IMR-90 (cell line): ENCODE measurements at regions not wholly inside any gene's neighbourhood (a gene's known extent, or its start where the extent isn't known, plus 50 kb on each side); places are given as distances from the start of the nearest gene placed in this dataset.

Experiments
- ATAC-seq: fragments of 200-7000 bp; cut with Tn5 transposase; 2 replicates; pipeline ENCODE4 v1.9.1; 2020; ENCODE audit warnings: low read depth, mild to moderate bottlenecking, moderate library complexity
- BruUV-seq: library from RNA; stranded (reverse); fragments of 400-500 nt; replicated peaks from 2 replicates; lab custom pipeline; 2021; lab: Mats Ljungman, UMichigan
- CTCF ChIA-PET: fragments of 300-600 bp; formaldehyde crosslinking; extraction: SDS; loops from one replicate; lab custom pipeline; 2021; ENCODE audit warnings: antibody characterized with exemption; lab: Yijun Ruan, JAX
- POLR2A ChIA-PET: fragments of 300-600 bp; sonication (Branson Sonifier 250); formaldehyde crosslinking; loops from one replicate; lab custom pipeline; 2022; ENCODE audit warnings: antibody characterized with exemption; ENCODE audit not compliant: unreplicated experiment; lab: Charles Lee
- DNase-seq: peaks from one replicate; pipeline ENCODE4 v3.0.0; 2013
- H2AFZ ChIP-seq: replicated peaks from 2 replicates; pipeline ENCODE3; 2013; ENCODE audit warnings: low read length, mild to moderate bottlenecking; ENCODE audit not compliant: poor library complexity
- H2AK5ac ChIP-seq: 2 replicates; pipeline ENCODE4 v1.6.1; 2013; ENCODE audit warnings: low read depth, low read length, inconsistent platforms
- H2AK9ac ChIP-seq: replicated peaks from 2 replicates; pipeline ENCODE3; 2013; ENCODE audit warnings: mild to moderate bottlenecking, low read depth, low read length, moderate library complexity; ENCODE audit not compliant: poor library complexity
- H2BK120ac ChIP-seq: 2 replicates; pipeline ENCODE4 v1.6.1; 2013; ENCODE audit warnings: low read depth, low read length, inconsistent platforms
- H2BK15ac ChIP-seq: 3 replicates; pipeline ENCODE4 v1.6.1; 2013; ENCODE audit warnings: low read depth, low read length, inconsistent platforms
- H2BK20ac ChIP-seq: 2 replicates; pipeline ENCODE4 v1.6.1; 2013; ENCODE audit warnings: low read depth, mild to moderate bottlenecking, inconsistent platforms, low read length, moderate library complexity
- H2BK5ac ChIP-seq: 2 replicates; pipeline ENCODE4 v1.6.1; 2013; ENCODE audit warnings: mild to moderate bottlenecking, low read depth, low read length, inconsistent platforms; ENCODE audit not compliant: poor library complexity, severe bottlenecking
- H3K14ac ChIP-seq: replicated peaks from 2 replicates; pipeline ENCODE4 v1.6.1; 2013; ENCODE audit warnings: low read depth, low read length, inconsistent platforms
- H3K18ac ChIP-seq: 2 replicates; pipeline ENCODE4 v1.6.1; 2013; ENCODE audit warnings: low read depth, low read length, control low read depth
- H3K23ac ChIP-seq: 2 replicates; pipeline ENCODE4 v1.6.1; 2013; ENCODE audit warnings: low read depth, low read length, inconsistent platforms
- H3K27ac ChIP-seq: 2 replicates; pipeline ENCODE4 v1.5.1; 2013; ENCODE audit warnings: mild to moderate bottlenecking, control low read depth, low read length; ENCODE audit not compliant: insufficient read depth
- H3K27me3 ChIP-seq: 2 replicates; pipeline ENCODE4 v1.6.1; 2013; ENCODE audit warnings: low read length; ENCODE audit not compliant: control insufficient read depth, insufficient read depth
- H3K36me3 ChIP-seq: 2 replicates; pipeline ENCODE4 v1.6.1; 2013; ENCODE audit warnings: low read length, mixed read lengths; ENCODE audit not compliant: control insufficient read depth, insufficient read depth
- H3K4ac ChIP-seq: 2 replicates; pipeline ENCODE4 v1.6.1; 2013; ENCODE audit warnings: low read depth, low read length, inconsistent platforms
- H3K4me1 ChIP-seq: 2 replicates; pipeline ENCODE4 v1.6.1; 2013; ENCODE audit warnings: low read length, mixed read lengths; ENCODE audit not compliant: control insufficient read depth, insufficient read depth
- H3K4me2 ChIP-seq: 2 replicates; pipeline ENCODE4 v1.6.1; 2013; ENCODE audit warnings: low read depth, mild to moderate bottlenecking, control low read depth, low read length, moderate library complexity
- H3K4me3 ChIP-seq: 2 replicates; pipeline ENCODE4 v1.5.1; 2013; ENCODE audit warnings: low read depth, mild to moderate bottlenecking, control low read depth, low read length, moderate library complexity; ENCODE audit not compliant: insufficient read depth
- H3K56ac ChIP-seq: 2 replicates; pipeline ENCODE4 v1.6.1; 2013; ENCODE audit warnings: low read length, inconsistent platforms; ENCODE audit not compliant: insufficient read depth; ENCODE audit errors: extremely low read depth
- H3K79me1 ChIP-seq, 2 experiments: 2 replicates each; pipeline ENCODE4 v1.6.1; 2013; ENCODE audit warnings: low read length in 2 of 2, inconsistent platforms in 1 of 2, low read depth in 1 of 2
- H3K9ac ChIP-seq: 2 replicates; pipeline ENCODE4 v1.6.1; 2013; ENCODE audit warnings: low read depth, low read length, control low read depth
- H3K9me1 ChIP-seq: 2 replicates; pipeline ENCODE4 v1.6.1; 2013; ENCODE audit warnings: low read length, inconsistent platforms; ENCODE audit not compliant: insufficient read depth
- H3K9me3 ChIP-seq: 2 replicates; pipeline ENCODE4 v1.6.1; 2013; ENCODE audit warnings: low read length; ENCODE audit not compliant: control insufficient read depth, insufficient read depth
- H4K20me1 ChIP-seq: 2 replicates; pipeline ENCODE4 v1.6.1; 2013; ENCODE audit warnings: low read length, inconsistent platforms; ENCODE audit not compliant: insufficient read depth
- H4K5ac ChIP-seq: 2 replicates; pipeline ENCODE4 v1.6.1; 2013; ENCODE audit warnings: mild to moderate bottlenecking, low read depth, low read length, control low read depth
- H4K8ac ChIP-seq, 2 experiments: 2 replicates each; pipeline ENCODE4 v1.6.1; 2013; ENCODE audit warnings: low read depth in 2 of 2, low read length in 2 of 2, control low read depth in 1 of 2, inconsistent platforms in 1 of 2
- H4K91ac ChIP-seq: 2 replicates; pipeline ENCODE4 v1.6.1; 2013; ENCODE audit warnings: low read depth, low read length, inconsistent platforms; ENCODE audit not compliant: insufficient read depth
- RFX5 ChIP-seq: IDR thresholded peaks from 2 replicates; pipeline ENCODE4 v1.8.0; 2012; ENCODE audit warnings: low read depth, mild to moderate bottlenecking, low read length, moderate library complexity
- WGBS, 2 experiments: methylation state at CpG; one replicate each; pipeline versions ENCODE4 v1.1.5 to v1.1.7; 2013; ENCODE audit warnings: missing lambda C conversion rate in 2 of 2; ENCODE audit not compliant: insufficient read length in 1 of 2; ENCODE audit errors: extremely low coverage in 2 of 2; 5-methylcytosine and 5-hydroxymethylcytosine counted together
- dilution Hi-C: fragments of 300-500 bp; cut with HindIII; formaldehyde crosslinking; loops from one replicate; pipeline ENCODE4 v1.14.3; 2018; ENCODE audit warnings: low sequenced_read_pairs; ENCODE audit not compliant: unreplicated experiment
- in situ Hi-C: fragments of 300-500 bp; cut with MboI; formaldehyde crosslinking; loops from 3 replicates; pipeline ENCODE4 v1.14.3; 2019; ENCODE audit warnings: low sequenced_read_pairs, inconsistent platforms, mixed read lengths
- intact Hi-C: fragments of 100-400 bp; cut with micrococcal nuclease; formaldehyde crosslinking; loops from 2 replicates; pipeline ENCODE4 v1.10.0; 2022

DNA sequence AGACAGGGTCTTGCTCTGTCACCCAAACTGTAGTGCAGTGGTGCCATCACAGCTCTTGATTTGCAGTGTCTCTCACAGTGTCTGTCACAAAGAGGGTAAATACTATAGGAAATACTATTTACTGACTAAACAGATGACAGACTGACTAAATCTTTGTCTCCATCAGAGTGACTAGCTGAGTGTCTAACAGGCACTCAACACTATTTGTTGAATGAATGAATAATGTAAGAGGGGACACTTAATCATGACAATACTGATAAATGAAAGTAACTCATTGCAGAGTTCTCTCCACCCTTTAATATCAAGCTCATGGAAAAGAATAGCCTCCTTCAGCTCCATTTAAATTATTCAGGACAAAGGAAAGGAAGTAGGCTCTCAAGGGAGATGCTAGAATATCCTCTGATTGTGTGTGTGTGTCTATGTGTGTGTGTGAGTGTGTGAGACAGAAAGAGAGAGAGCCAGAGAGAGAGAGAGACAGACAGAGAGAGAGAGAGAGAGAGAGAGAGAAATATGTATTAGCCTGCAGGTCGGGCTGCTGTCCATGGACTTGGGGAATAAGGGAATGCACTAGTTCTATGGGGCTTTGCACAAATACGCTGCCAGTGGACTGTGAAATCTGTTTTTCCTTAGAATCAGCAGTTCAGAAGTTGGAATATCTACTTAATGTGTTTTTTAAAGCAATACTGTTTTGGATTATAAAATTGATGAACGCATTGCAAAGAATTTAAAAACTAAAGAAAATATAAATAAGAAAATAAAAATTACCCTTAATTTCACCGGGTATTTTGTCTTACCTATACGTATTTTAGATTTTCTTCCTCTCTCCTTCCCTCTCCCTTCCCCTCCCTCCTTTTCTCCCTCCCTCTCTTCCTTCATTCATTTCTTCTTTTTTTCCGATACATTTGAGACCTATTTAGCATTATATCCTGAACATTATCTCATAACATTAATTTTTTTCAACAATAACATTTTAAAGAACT, 132.9 kb upstream of the LRIG1 start:
- Histone ChIP-seq H3K4me3 (no peak overlapping the region), H3K4me1 (peaks cover 1% of the 10 kb centered on the region; the same call in 1 of the 2 replicates), H3K56ac (no peak overlapping the region), H3K9ac (no peak overlapping the region), H4K5ac (no peak overlapping the region), H3K9me1 (peaks cover 3% of the 10 kb centered on the region; the same call in 1 of the 2 replicates), H3K9me3 (no peaks in the 10 kb centered on the region), H3K27ac (no peak overlapping the region), H2AFZ (no peak overlapping the region), H4K20me1 (no peaks in the 10 kb centered on the region), H3K4me2 (no peak overlapping the region), H4K91ac (no peak overlapping the region), H3K4ac (no peak overlapping the region), H2BK5ac (no peak overlapping the region), H3K14ac (no peak overlapping the region), H3K18ac (no peak overlapping the region), H4K8ac (no peak overlapping the region), H2BK20ac (no peak overlapping the region), H3K27me3 (no peaks in the 10 kb centered on the region), H3K23ac (no peak overlapping the region), H3K79me1 (no peaks in the 10 kb centered on the region), H2BK15ac (no peak overlapping the region), H2AK9ac (no peak overlapping the region), H2AK5ac (no peak overlapping the region), H2BK120ac (no peak overlapping the region), H3K36me3 (no peaks in the 10 kb centered on the region)
- no TSS peak for BruUV-seq
- ChIA-PET CTCF (no interaction called here), POLR2A (no interaction called here)
- WGBS, 2 experiments = 87 to 93% methylated on average over 1 to 3 of the region's 6 CpGs
- in situ Hi-C loops = no loop called here
- ATAC-seq = no peak
- TF ChIP-seq RFX5 = no peak
- no peak for DNase-seq
- intact Hi-C loops = no loop called here
- dilution Hi-C loops = no loop called here
